ENCODE measurements at regions not wholly inside any gene's neighbourhood (a gene's known extent, or its start where the extent isn't known, plus 50 kb on each side); places are given as distances from the start of the nearest gene placed in this dataset.

GRCh38 chr7:21373031-21373430, 54.9 kb upstream of the SP4 start:
- Histone ChIP-seq H3K4me3 (ENCODE audit: insufficient read depth, low read depth, low read length) (no peak overlapping the region), H2BK120ac (ENCODE audit: low read depth, low read length) (no peak overlapping the region), H4K5ac (ENCODE audit: low read depth, low read length) (no peak overlapping the region), H3K9me1 (ENCODE audit: insufficient read depth, low read length) (no peaks in the 10 kb centered on the region), H3K79me1 (ENCODE audit: low read depth in 1 of 2, low read length in 2 of 2) (no peaks in the 10 kb centered on the region), H3K18ac (ENCODE audit: low read depth, low read length) (no peak overlapping the region), H3K14ac (replicated peaks; ENCODE audit: low read depth, low read length) (no peak overlapping the region), H3K9ac (ENCODE audit: low read depth, low read length) (no peak overlapping the region), H3K4ac (ENCODE audit: low read depth, low read length) (no peak overlapping the region), H3K27me3 (ENCODE audit: control insufficient read depth, insufficient read depth, low read length) (no peaks in the 10 kb centered on the region), H4K20me1 (ENCODE audit: insufficient read depth, low read length) (no peaks in the 10 kb centered on the region), H3K4me1 (ENCODE audit: control insufficient read depth, insufficient read depth, low read length) (no peaks in the 10 kb centered on the region), H3K27ac (ENCODE audit: insufficient read depth, low read length) (no peak overlapping the region), H2BK5ac (ENCODE audit: low read depth, low read length, poor library complexity, severe bottlenecking) (no peak overlapping the region), H4K91ac (ENCODE audit: insufficient read depth, low read depth, low read length) (no peak overlapping the region), H3K23ac (ENCODE audit: low read depth, low read length) (no peak overlapping the region), H3K56ac (ENCODE audit: extremely low read depth, insufficient read depth, low read length) (no peak overlapping the region), H3K9me3 (ENCODE audit: control insufficient read depth, insufficient read depth, low read length) (no peaks in the 10 kb centered on the region), H2AK9ac (replicated peaks; ENCODE audit: low read depth, low read length, poor library complexity) (no peak overlapping the region), H2BK20ac (ENCODE audit: low read depth, low read length) (no peak overlapping the region), H2AFZ (replicated peaks; ENCODE audit: low read length, poor library complexity) (no peak overlapping the region), H3K4me2 (ENCODE audit: low read depth, low read length) (no peak overlapping the region), H4K8ac (ENCODE audit: low read depth in 2 of 2, low read length in 2 of 2) (no peak overlapping the region), H2AK5ac (ENCODE audit: low read depth, low read length) (no peak overlapping the region), H3K36me3 (ENCODE audit: control insufficient read depth, insufficient read depth, low read length) (no peaks in the 10 kb centered on the region), H2BK15ac (ENCODE audit: low read depth, low read length) (no peak overlapping the region)
- in situ Hi-C loops (cut with MboI; ENCODE audit: low sequenced_read_pairs), result no loop called here
- POLR2A ChIA-PET (ENCODE audit: unreplicated experiment), result no interaction called here
- TF ChIP-seq POLR2A (IDR thresholded peaks at IDR 0.05; ENCODE audit: low read depth, low read length) (no peak), CHD1 (IDR thresholded peaks at IDR 0.05; ENCODE audit: low read depth, low read length) (no peak)
- WGBS, 2 experiments (ENCODE audit: extremely low coverage in 2 of 2, insufficient read length in 1 of 2), result no CpG with 5 or more reads among the region's 7 CpGs
- ATAC-seq (ENCODE audit: low read depth) (no peak), DNase-seq (no peak)
- dilution Hi-C loops (cut with HindIII; ENCODE audit: low sequenced_read_pairs, unreplicated experiment), result no loop called here
- BruUV-seq (replicated peaks), result no TSS peak
- CTCF ChIA-PET, result no interaction called here
- intact Hi-C loops (cut with micrococcal nuclease), result no loop called here
